GM12878 (cell line): ENCODE measurements at regions not wholly inside any gene's neighbourhood (a gene's known extent, or its start where the extent isn't known, plus 50 kb on each side); places are given as distances from the start of the nearest gene placed in this dataset.

ENCODE experiments used
- ATAC-seq: fragments of 200-7000 bp; cut with Tn5 transposase; 3 replicates; pipeline ENCODE4 v1.9.1; 2020; ENCODE audit warnings: mild to moderate bottlenecking, moderate library complexity
- BruUV-seq: library from RNA; stranded (reverse); fragments of 400-500 nt; replicated peaks from 2 replicates; lab custom pipeline; 2021; lab: Mats Ljungman, UMichigan
- CTCF ChIA-PET: fragments of 300-600 bp; sonication (Branson Sonifier 250); formaldehyde crosslinking; extraction: SDS; loops from one replicate; lab custom pipeline; 2021; ENCODE audit warnings: inconsistent platforms; lab: Yijun Ruan, JAX
- POLR2A ChIA-PET: fragments of 350-600 bp; formaldehyde crosslinking; extraction: SDS; loops from one replicate; lab custom pipeline; 2021; ENCODE audit warnings: inconsistent platforms; lab: Charles Lee
- RAD21 ChIA-PET: fragments of 300-600 bp; sonication (Branson Sonifier 250); formaldehyde crosslinking; loops from one replicate; lab custom pipeline; 2023; ENCODE audit warnings: antibody characterized with exemption; ENCODE audit not compliant: unreplicated experiment; lab: Charles Lee
- SMC1A ChIA-PET: fragments of 300-600 bp; sonication (Branson Sonifier 250); formaldehyde crosslinking; loops from one replicate; lab custom pipeline; 2023; ENCODE audit not compliant: unreplicated experiment, uncharacterized antibody; lab: Charles Lee
- DNase-seq: peaks from one replicate; pipeline ENCODE4 v3.0.0-alpha.2; 2011; ENCODE audit warnings: low read depth, low spot score
- FAIRE-seq: peaks from 3 replicates; lab custom pipeline; 2011; peaks lifted over from hg19 to GRCh38; lab: Jason Lieb, UNC
- H2AFZ ChIP-seq: 2 replicates; pipeline ENCODE4 v1.6.0; 2011; ENCODE audit warnings: low read depth, low read length, control low read depth; ENCODE audit not compliant: control insufficient read depth
- H3K27ac ChIP-seq: 2 replicates; pipeline ENCODE4 v1.5.1; 2011; ENCODE audit warnings: control low read depth; ENCODE audit not compliant: control insufficient read depth, insufficient read depth
- H3K27me3 ChIP-seq, 2 experiments: replicated peaks in 1 of 2; 2 replicates each; pipeline versions ENCODE4 v1.6.0 to v1.6.1; 2011; ENCODE audit warnings: low read length in 1 of 2; ENCODE audit not compliant: control insufficient read depth in 2 of 2, insufficient read depth in 2 of 2
- H3K36me3 ChIP-seq, 2 experiments: 2 replicates each; pipeline ENCODE4 v1.5.1; 2011; ENCODE audit warnings: low read length in 1 of 2; ENCODE audit not compliant: control insufficient read depth in 2 of 2, insufficient read depth in 2 of 2
- H3K4me1 ChIP-seq: 2 replicates; pipeline ENCODE4 v1.6.1; 2011; ENCODE audit warnings: mild to moderate bottlenecking, low read length, moderate library complexity, mixed read lengths; ENCODE audit not compliant: control insufficient read depth, insufficient read depth
- H3K4me2 ChIP-seq: 2 replicates; pipeline ENCODE4 v1.6.0; 2011; ENCODE audit warnings: control low read depth; ENCODE audit not compliant: control insufficient read depth, insufficient read depth
- H3K4me3 ChIP-seq: fragments of 200-600 bp; sonication (generic); 2 replicates; pipeline ENCODE4 v1.5.1; 2016
- H3K79me2 ChIP-seq: 2 replicates; pipeline ENCODE4 v1.6.0; 2011; ENCODE audit warnings: low read length; ENCODE audit not compliant: control insufficient read depth, insufficient read depth
- H3K9ac ChIP-seq: 2 replicates; pipeline ENCODE4 v1.8.0; 2011; ENCODE audit warnings: low read length, control low read depth, mixed read lengths; ENCODE audit not compliant: control insufficient read depth, insufficient read depth
- H3K9me3 ChIP-seq: replicated peaks from 3 replicates; pipeline ENCODE4 v1.5.1; 2011; ENCODE audit warnings: mild to moderate bottlenecking, low read length; ENCODE audit not compliant: control insufficient read depth, insufficient read depth
- H4K20me1 ChIP-seq: 2 replicates; pipeline ENCODE4 v1.6.0; 2011; ENCODE audit not compliant: control insufficient read depth, insufficient read depth
- ASH2L ChIP-seq: fragments of 300-600, 200-600 bp; sonication (generic); IDR thresholded peaks from 2 replicates; pipeline ENCODE4 v1.6.1; 2017; ENCODE audit warnings: low read depth, mild to moderate bottlenecking, borderline replicate concordance
- BMI1 ChIP-seq: fragments of 450-650 bp; IDR thresholded peaks from 2 replicates; pipeline ENCODE4 v1.6.1; 2016; ENCODE audit warnings: mild to moderate bottlenecking, moderate library complexity, borderline replicate concordance
- E4F1 ChIP-seq: fragments of 450-650 bp; IDR thresholded peaks from 2 replicates; pipeline ENCODE4 v1.6.1; 2018; ENCODE audit warnings: borderline replicate concordance, mild to moderate bottlenecking; ENCODE audit not compliant: partially characterized antibody
- ESRRA ChIP-seq: IDR thresholded peaks from 2 replicates; pipeline ENCODE4 v1.6.1; 2012; ENCODE audit warnings: mild to moderate bottlenecking, low read length, improper control_type of control experiment
- IRF5 ChIP-seq: fragments of 450-650 bp; IDR thresholded peaks from 2 replicates; pipeline ENCODE4 v1.6.1; 2017; ENCODE audit warnings: borderline replicate concordance
- PAX8 ChIP-seq: fragments of 450-650 bp; IDR thresholded peaks from 2 replicates; pipeline ENCODE4 v1.6.1; 2017; ENCODE audit warnings: mild to moderate bottlenecking, moderate library complexity
- PML ChIP-seq: IDR thresholded peaks from 2 replicates; pipeline ENCODE4 v1.6.1; 2012; ENCODE audit warnings: low read length, inconsistent platforms
- POLR2A ChIP-seq: IDR thresholded peaks from 2 replicates; pipeline ENCODE4 v1.6.1; 2011; ENCODE audit warnings: low read depth, mild to moderate bottlenecking, low read length
- POLR2AphosphoS2 ChIP-seq: IDR thresholded peaks from 2 replicates; pipeline ENCODE4 v1.6.1; 2011; ENCODE audit warnings: low read depth, mild to moderate bottlenecking, low read length, improper control_type of control experiment, moderate library complexity
- POLR2AphosphoS5 ChIP-seq: IDR thresholded peaks from 2 replicates; pipeline ENCODE4 v1.6.1; 2011; ENCODE audit warnings: mild to moderate bottlenecking, low read length, inconsistent platforms
- SREBF2 ChIP-seq: IDR thresholded peaks from 2 replicates; pipeline ENCODE4 v1.6.1; 2012; ENCODE audit warnings: mild to moderate bottlenecking, low read length
- ZNF217 ChIP-seq: fragments of 450-650 bp; IDR thresholded peaks from 2 replicates; pipeline ENCODE4 v1.6.1; 2017; ENCODE audit warnings: antibody characterized with exemption, mild to moderate bottlenecking
- WGBS: methylation state at CpG from one replicate; pipeline ENCODE4 v1.1.6; 2016; ENCODE audit warnings: low lambda C conversion rate; ENCODE audit not compliant: insufficient replicate concordance, insufficient coverage; ENCODE audit errors: missing lambda C conversion rate; 5-methylcytosine and 5-hydroxymethylcytosine counted together
- in situ Hi-C: fragments of 300-500 bp; cut with MboI; formaldehyde crosslinking; loops from 9 replicates; pipeline ENCODE4 v1.14.3; 2018; ENCODE audit warnings: mixed read lengths
- intact Hi-C: fragments of 100-400 bp; cut with micrococcal nuclease; formaldehyde crosslinking; loops from one replicate; pipeline ENCODE4 v1.14.2; 2022; ENCODE audit not compliant: unreplicated experiment
- TF ChIP-seq, protein P1 (sequence below): IDR thresholded peaks from 2 replicates; pipeline ENCODE4 v1.6.1; 2012; ENCODE audit warnings: improper control_type of control experiment, low read depth, low read length; ENCODE audit not compliant: insufficient replicate concordance
- TF ChIP-seq, protein P2 (sequence below): IDR thresholded peaks from 2 replicates; pipeline ENCODE4 v1.6.1; 2012; ENCODE audit warnings: low read depth, low read length, improper control_type of control experiment

GRCh38 chr4:20341134-20341738 is 89.5 kb downstream of the SLIT2 start:
- POLR2A ChIA-PET, result no interaction called here
- FAIRE-seq, result no peak
- no TSS peak for BruUV-seq
- SMC1A ChIA-PET, result no interaction called here
- no peak overlapping the region for H3K4me3 ChIP-seq
- no peak for ATAC-seq
- no peak overlapping the region for H3K4me2 ChIP-seq
- DNase-seq, result no peak
- CTCF ChIA-PET, result no interaction called here
- WGBS, result 33% methylated on average over 5 of the region's 5 CpGs
- no peak overlapping the region for H3K9ac ChIP-seq
- RAD21 ChIA-PET, result no interaction called here
- no peak for TF ChIP-seq ASH2L
- TF ChIP-seq, protein P1, sequence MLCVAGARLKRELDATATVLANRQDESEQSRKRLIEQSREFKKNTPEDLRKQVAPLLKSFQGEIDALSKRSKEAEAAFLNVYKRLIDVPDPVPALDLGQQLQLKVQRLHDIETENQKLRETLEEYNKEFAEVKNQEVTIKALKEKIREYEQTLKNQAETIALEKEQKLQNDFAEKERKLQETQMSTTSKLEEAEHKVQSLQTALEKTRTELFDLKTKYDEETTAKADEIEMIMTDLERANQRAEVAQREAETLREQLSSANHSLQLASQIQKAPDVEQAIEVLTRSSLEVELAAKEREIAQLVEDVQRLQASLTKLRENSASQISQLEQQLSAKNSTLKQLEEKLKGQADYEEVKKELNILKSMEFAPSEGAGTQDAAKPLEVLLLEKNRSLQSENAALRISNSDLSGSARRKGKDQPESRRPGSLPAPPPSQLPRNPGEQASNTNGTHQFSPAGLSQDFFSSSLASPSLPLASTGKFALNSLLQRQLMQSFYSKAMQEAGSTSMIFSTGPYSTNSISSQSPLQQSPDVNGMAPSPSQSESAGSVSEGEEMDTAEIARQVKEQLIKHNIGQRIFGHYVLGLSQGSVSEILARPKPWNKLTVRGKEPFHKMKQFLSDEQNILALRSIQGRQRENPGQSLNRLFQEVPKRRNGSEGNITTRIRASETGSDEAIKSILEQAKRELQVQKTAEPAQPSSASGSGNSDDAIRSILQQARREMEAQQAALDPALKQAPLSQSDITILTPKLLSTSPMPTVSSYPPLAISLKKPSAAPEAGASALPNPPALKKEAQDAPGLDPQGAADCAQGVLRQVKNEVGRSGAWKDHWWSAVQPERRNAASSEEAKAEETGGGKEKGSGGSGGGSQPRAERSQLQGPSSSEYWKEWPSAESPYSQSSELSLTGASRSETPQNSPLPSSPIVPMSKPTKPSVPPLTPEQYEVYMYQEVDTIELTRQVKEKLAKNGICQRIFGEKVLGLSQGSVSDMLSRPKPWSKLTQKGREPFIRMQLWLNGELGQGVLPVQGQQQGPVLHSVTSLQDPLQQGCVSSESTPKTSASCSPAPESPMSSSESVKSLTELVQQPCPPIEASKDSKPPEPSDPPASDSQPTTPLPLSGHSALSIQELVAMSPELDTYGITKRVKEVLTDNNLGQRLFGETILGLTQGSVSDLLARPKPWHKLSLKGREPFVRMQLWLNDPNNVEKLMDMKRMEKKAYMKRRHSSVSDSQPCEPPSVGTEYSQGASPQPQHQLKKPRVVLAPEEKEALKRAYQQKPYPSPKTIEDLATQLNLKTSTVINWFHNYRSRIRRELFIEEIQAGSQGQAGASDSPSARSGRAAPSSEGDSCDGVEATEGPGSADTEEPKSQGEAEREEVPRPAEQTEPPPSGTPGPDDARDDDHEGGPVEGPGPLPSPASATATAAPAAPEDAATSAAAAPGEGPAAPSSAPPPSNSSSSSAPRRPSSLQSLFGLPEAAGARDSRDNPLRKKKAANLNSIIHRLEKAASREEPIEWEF, result no peak
- TF ChIP-seq BMI1, result no peak
- no peak for TF ChIP-seq ESRRA
- TF ChIP-seq, protein P2, sequence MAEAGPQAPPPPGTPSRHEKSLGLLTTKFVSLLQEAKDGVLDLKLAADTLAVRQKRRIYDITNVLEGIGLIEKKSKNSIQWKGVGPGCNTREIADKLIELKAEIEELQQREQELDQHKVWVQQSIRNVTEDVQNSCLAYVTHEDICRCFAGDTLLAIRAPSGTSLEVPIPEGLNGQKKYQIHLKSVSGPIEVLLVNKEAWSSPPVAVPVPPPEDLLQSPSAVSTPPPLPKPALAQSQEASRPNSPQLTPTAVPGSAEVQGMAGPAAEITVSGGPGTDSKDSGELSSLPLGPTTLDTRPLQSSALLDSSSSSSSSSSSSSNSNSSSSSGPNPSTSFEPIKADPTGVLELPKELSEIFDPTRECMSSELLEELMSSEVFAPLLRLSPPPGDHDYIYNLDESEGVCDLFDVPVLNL, result no peak
- TF ChIP-seq POLR2A, result no peak
- no peak for TF ChIP-seq POLR2AphosphoS5
- TF ChIP-seq PAX8, result no peak
- no peak for TF ChIP-seq E4F1
- no peak for TF ChIP-seq POLR2AphosphoS2
- no peak for TF ChIP-seq SREBF2
- no peak for TF ChIP-seq PML
- TF ChIP-seq ZNF217, result no peak
- TF ChIP-seq IRF5, result no peak
- no peaks in the 10 kb centered on the region for H3K27me3 ChIP-seq
- no peaks in the 10 kb centered on the region for H3K79me2 ChIP-seq
- no peak overlapping the region for H3K27ac ChIP-seq
- in situ Hi-C loops (no loop called here), intact Hi-C loops (no loop called here)
- H4K20me1 ChIP-seq, result no peaks in the 10 kb centered on the region
- no peaks in the 10 kb centered on the region for H3K36me3 ChIP-seq
- H3K4me1 ChIP-seq, result no peaks in the 10 kb centered on the region
- no peaks in the 10 kb centered on the region for H3K9me3 ChIP-seq
- no peak overlapping the region for H2AFZ ChIP-seq
